ENCODE measurements at regions not wholly inside any gene's neighbourhood (a gene's known extent, or its start where the extent isn't known, plus 50 kb on each side); places are given as distances from the start of the nearest gene placed in this dataset.
"Not testable (repeated sequence)": the region's sequence is repeated elsewhere in the genome, so short reads cannot be mapped to it uniquely, and the experiment has no call there.

GRCh38 chr7:112547916-112548315, 67.1 kb downstream of the LSMEM1 start (continued):
- no peak for TF ChIP-seq CEBPB (IDR thresholded peaks at IDR 0.05; ENCODE audit: low read depth)
- TF ChIP-seq ELF1 (IDR thresholded peaks at IDR 0.05; ENCODE audit: borderline replicate concordance, low read depth): no peak
- TF ChIP-seq EGR1 (IDR thresholded peaks at IDR 0.05; ENCODE audit: low read depth): no peak
- no peak for TF ChIP-seq REST (IDR thresholded peaks at IDR 0.05; ENCODE audit: low read depth)
- no peak for TF ChIP-seq POLR2A (IDR thresholded peaks at IDR 0.05; ENCODE audit: borderline replicate concordance, extremely low read depth, insufficient read depth, insufficient read length)
- TF ChIP-seq RAD21 (IDR thresholded peaks at IDR 0.05; ENCODE audit: low read depth): no peak

DNA sequence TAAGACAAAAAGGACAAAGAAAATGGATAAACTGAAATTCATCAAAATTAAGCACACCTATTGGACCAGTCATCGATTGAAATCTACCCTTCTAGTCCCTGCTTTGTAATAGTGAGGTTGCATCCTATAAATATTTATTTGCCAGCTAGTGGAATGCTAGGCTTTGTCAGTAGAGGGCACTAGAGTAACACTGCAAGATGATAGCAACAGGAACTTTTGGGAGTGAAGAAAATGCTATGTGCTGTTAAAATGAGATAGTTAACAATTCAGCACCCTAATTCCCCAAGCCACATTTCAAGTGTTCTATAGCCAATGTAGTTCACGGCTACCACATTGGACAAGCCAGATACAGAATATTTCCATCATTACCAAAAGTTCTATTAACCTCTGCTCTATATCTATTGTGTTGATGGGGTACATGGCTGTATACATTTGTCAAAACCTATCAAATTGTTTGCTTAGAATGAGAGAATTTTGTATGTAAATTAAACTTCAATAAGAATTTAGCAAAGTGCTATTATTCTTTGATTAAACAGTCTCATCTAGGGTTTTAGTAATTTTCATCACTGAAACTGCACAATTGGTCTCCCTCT, 69.8 kb downstream of the LSMEM1 start:
- H3K9ac ChIP-seq (ENCODE audit: low read length): no peak overlapping the region
- peak; percentile 56 for DNase-seq (ENCODE audit: low read depth, low spot score)
- H3K9me3 ChIP-seq (ENCODE audit: control insufficient read depth in 1 of 2, insufficient read depth in 1 of 2, low read depth in 1 of 2, low read length in 2 of 2): no peaks in the 10 kb centered on the region
- ATAC-seq: peak; percentile 89
- H3K27me3 ChIP-seq (ENCODE audit: insufficient read depth, low read length): no peaks in the 10 kb centered on the region
- H3K79me2 ChIP-seq (ENCODE audit: insufficient read depth, low read length): no peaks in the 10 kb centered on the region
- no peak overlapping the region for H3K4me2 ChIP-seq (ENCODE audit: low read length)
- ChIA-PET POLR2A (no interaction called here), CTCF (interaction anchor here (0.7 to 2.5 kb wide), 10 partner anchors 159 to 1160 kb away, joined by 3 to 22 read pairs (median 3); a partner anchor contains a TSS), RAD21 (ENCODE audit: low non-redundant PET in 1 of 2, low total read pairs in 2 of 2, uncharacterized antibody in 2 of 2, unreplicated experiment in 2 of 2) (no interaction called here)
- no peak overlapping the region for H3K27ac ChIP-seq (ENCODE audit: low read depth, low read length)
- H2AFZ ChIP-seq (ENCODE audit: low read depth, low read length, poor library complexity, severe bottlenecking): peak overlapping the region; percentile 89
- H4K20me1 ChIP-seq (ENCODE audit: insufficient read depth): no peaks in the 10 kb centered on the region
- H3K9me2 ChIP-seq (ENCODE audit: insufficient read depth): no peaks in the 10 kb centered on the region
- TF ChIP-seq ATF3 (IDR thresholded peaks at IDR 0.05) (no peak), CTCF (IDR thresholded peaks at IDR 0.05 in 2 of 3, conservative IDR thresholded peaks at IDR 0.05 in 1 of 3; ENCODE audit: borderline replicate concordance in 1 of 3, insufficient read depth in 1 of 3, low read depth in 2 of 3, low read length in 2 of 3) (peak; percentile 74 to 96 (median 84)), RAD21 (IDR thresholded peaks at IDR 0.05; ENCODE audit: low read depth) (peak; percentile 92), YY1 (IDR thresholded peaks at IDR 0.05; ENCODE audit: extremely low read depth, insufficient replicate concordance, low read depth, low read length) (no peak), CBX3 (IDR thresholded peaks at IDR 0.05; ENCODE audit: low read depth) (peak; percentile 82), TCF7L2 (IDR thresholded peaks at IDR 0.05; ENCODE audit: borderline replicate concordance, extremely low read depth, insufficient read depth, insufficient read length) (no peak)
- no peak overlapping the region for H3K4me3 ChIP-seq (replicated peaks in 1 of 2; ENCODE audit: low read depth in 1 of 2, low read length in 2 of 2)
- intact Hi-C loops (cut with micrococcal nuclease): loop anchor here (1.0 to 10.0 kb wide), 5 partner anchors 319 to 1148 kb away; no protein-coding TSS in a partner anchor
- BruUV-seq (replicated peaks): no TSS peak
- H3K36me3 ChIP-seq (ENCODE audit: control insufficient read depth in 1 of 2, insufficient read depth in 2 of 2, low read length in 2 of 2): no peaks in the 10 kb centered on the region
- no peaks in the 10 kb centered on the region for H3K4me1 ChIP-seq (ENCODE audit: control insufficient read depth in 1 of 2, insufficient read depth in 2 of 2, low read length in 2 of 2)

DNA sequence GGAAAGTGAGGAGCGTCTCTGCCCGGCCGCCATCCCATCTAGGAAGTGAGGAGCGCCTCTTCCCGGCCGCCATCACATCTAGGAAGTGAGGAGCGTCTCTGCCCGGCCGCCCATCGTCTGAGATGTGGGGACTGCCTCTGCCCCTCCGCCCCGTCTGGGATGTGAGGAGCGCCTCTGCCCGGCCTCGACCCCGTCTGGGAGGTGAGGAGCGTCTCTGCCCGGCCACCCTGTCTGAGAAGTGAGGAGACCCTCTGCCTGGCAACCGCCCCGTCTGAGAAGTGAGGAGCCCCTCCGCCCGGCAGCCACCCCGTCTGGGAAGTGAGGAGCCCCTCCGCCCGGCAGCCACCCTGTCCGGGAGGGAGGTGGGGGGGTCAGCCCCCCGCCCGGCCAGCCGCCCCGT, 70.7 kb downstream of the LSMEM1 start:
- H2AFZ ChIP-seq (ENCODE audit: low read depth, low read length, poor library complexity, severe bottlenecking); ATAC-seq; H4K20me1 ChIP-seq (ENCODE audit: insufficient read depth); H3K4me1 ChIP-seq (ENCODE audit: control insufficient read depth in 1 of 2, insufficient read depth in 2 of 2, low read length in 2 of 2); H3K27me3 ChIP-seq (ENCODE audit: insufficient read depth, low read length); H3K27ac ChIP-seq (ENCODE audit: low read depth, low read length); H3K9ac ChIP-seq (ENCODE audit: low read length); POLR2A ChIA-PET; H3K36me3 ChIP-seq (ENCODE audit: control insufficient read depth in 1 of 2, insufficient read depth in 2 of 2, low read length in 2 of 2); H3K79me2 ChIP-seq (ENCODE audit: insufficient read depth, low read length); H3K4me2 ChIP-seq (ENCODE audit: low read length); RAD21 ChIA-PET (ENCODE audit: low non-redundant PET in 1 of 2, low total read pairs in 2 of 2, uncharacterized antibody in 2 of 2, unreplicated experiment in 2 of 2); H3K9me2 ChIP-seq (ENCODE audit: insufficient read depth); H3K9me3 ChIP-seq (ENCODE audit: control insufficient read depth in 1 of 2, insufficient read depth in 1 of 2, low read depth in 1 of 2, low read length in 2 of 2); DNase-seq (ENCODE audit: low read depth, low spot score); BruUV-seq (replicated peaks); H3K4me3 ChIP-seq (replicated peaks in 1 of 2; ENCODE audit: low read depth in 1 of 2, low read length in 2 of 2): not testable (repeated sequence)
- CTCF ChIA-PET: interaction anchor here (1.4 to 2.5 kb wide), 3 partner anchors 315 to 348 kb away, joined by 3 to 22 read pairs (median 3); no protein-coding TSS in a partner anchor
- intact Hi-C loops (cut with micrococcal nuclease): loop anchor here (2.0 to 10.0 kb wide), 2 partner anchors 733 to 1147 kb away; no protein-coding TSS in a partner anchor
